C4-2B (cell line): ENCODE measurements at regions not wholly inside any gene's neighbourhood (a gene's known extent, or its start where the extent isn't known, plus 50 kb on each side); places are given as distances from the start of the nearest gene placed in this dataset.

Experiments
- H3K27ac ChIP-seq: fragments of 450-650 bp; 2 replicates; pipeline ENCODE4 v1.5.1; 2017
- ZFX ChIP-seq: fragments of 450-650 bp; IDR thresholded peaks from 2 replicates; pipeline ENCODE4 v1.6.1; 2017
- TF ChIP-seq, protein P1 (sequence below): fragments of 450-650 bp; conservative IDR thresholded peaks from 2 replicates; pipeline ENCODE4 v1.5.1; 2017; ENCODE audit warnings: mild to moderate bottlenecking

DNA sequence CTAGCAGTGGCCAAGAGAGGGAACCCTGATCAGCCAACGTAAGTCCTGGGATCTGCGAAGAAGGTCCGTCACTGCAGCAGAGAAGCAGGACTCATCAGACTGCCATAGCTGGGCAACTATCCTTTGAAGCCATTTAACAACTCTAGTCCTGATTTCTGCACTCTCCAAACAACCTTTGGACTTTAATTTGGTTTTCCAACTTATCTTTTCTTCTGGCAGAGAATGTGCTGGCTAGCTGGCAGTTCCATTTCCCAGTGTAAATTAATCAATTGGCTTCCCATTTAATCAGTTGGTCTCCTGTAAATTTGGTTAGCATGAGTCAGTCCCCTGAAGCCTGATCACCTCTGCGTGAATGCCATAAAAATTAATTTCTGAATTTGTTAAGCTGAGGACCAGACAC lies 153.7 kb upstream of the GPR101 start:
- H3K27ac ChIP-seq = no peak overlapping the region
- TF ChIP-seq ZFX = no peak
- TF ChIP-seq, protein P1, sequence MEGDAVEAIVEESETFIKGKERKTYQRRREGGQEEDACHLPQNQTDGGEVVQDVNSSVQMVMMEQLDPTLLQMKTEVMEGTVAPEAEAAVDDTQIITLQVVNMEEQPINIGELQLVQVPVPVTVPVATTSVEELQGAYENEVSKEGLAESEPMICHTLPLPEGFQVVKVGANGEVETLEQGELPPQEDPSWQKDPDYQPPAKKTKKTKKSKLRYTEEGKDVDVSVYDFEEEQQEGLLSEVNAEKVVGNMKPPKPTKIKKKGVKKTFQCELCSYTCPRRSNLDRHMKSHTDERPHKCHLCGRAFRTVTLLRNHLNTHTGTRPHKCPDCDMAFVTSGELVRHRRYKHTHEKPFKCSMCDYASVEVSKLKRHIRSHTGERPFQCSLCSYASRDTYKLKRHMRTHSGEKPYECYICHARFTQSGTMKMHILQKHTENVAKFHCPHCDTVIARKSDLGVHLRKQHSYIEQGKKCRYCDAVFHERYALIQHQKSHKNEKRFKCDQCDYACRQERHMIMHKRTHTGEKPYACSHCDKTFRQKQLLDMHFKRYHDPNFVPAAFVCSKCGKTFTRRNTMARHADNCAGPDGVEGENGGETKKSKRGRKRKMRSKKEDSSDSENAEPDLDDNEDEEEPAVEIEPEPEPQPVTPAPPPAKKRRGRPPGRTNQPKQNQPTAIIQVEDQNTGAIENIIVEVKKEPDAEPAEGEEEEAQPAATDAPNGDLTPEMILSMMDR = no peak

DNA sequence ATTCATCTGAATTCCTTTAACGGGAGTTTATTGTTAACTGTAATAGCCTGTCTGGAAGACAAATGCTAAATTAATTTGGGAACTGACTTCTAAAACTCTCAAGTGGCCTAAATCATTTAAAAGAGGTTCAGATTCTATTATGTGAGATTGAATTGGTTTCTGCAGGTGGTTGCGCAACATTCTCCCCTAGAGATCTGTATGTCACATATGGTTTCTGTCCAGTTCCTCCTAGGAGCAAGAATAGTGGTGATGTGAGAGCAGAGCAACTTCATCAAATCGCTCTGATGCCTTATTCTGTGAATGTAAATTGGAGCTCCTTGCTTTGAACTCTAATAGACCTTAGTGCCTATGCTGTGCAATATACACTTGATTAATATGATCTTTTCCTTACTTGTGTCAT lies 144.6 kb upstream of the GPR101 start:
- TF ChIP-seq, protein P1 = no peak
- TF ChIP-seq ZFX = no peak
- H3K27ac ChIP-seq = no peak overlapping the region

DNA sequence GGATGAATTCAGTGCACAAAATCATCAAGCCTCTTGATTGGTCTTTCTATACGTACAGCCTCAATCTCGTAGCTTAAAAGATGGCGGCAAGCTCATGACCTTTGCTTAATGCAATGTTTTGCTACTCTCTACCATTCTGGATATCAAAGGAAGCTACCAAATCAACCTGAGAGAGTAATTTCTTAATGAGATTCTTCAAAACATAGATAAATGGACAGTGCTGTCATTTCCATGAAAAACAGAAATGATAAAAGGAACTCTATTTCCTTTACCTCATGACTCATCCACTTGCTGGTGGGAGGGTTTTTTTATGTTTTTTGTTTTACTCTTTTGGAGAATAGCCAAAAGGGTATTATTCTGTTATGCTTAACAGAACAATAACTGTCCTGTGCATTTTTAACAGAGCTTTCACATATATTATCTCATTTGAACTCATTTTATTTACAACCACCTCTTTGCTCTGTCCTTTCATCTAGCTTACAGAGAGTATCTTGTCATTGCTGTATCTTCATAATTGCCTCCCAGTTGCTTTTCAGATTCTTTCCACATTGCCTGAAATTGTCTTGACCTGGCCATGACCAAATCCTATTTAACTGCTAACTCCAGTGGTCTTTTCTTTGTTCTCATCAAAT lies 138.6 kb upstream of the GPR101 start:
- TF ChIP-seq, protein P1 = no peak
- TF ChIP-seq ZFX = no peak
- no peak overlapping the region for H3K27ac ChIP-seq

DNA sequence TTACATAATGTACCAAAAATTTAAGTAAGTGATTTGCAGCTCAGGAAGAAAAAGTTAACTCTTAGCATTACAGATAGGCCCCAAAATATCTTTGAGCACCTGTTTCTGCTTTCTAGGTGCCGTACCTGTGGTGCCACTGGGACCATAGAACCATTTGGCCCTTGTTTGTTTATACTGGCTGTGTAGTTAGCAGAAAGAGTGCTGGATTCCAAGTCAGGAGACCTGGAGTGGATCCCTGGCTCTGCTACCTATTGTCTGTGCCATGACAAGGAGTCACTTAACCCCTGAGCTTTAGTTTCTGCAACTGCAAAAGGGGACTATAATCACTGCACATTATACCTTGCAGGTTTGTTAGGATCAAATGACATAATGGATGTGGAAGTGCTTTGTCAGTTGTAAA lies 137.8 kb upstream of the GPR101 start:
- no peak for TF ChIP-seq ZFX
- TF ChIP-seq, protein P1 = no peak
- H3K27ac ChIP-seq = no peak overlapping the region

DNA sequence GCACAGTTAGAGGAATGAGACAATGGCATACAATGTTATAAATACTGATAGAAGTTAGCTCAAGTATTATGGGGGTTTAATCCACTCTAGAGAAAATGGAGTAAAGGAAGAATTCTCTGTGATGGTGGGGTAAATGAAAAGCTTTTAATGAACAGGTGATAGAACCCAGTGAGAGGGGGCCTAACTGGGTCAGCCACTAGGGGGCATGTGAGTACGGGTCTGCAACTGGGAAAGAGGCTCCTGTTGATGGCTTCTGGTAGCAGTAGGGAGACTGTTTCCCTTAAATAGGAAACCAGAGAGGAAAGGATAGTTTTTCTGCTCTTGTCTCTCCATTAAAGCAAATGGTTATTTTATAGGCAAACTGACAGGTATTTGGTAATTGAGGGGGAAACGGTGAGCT lies 132.8 kb upstream of the GPR101 start:
- TF ChIP-seq, protein P1 = peak; percentile 42
- no peak for TF ChIP-seq ZFX
- no peak overlapping the region for H3K27ac ChIP-seq

DNA sequence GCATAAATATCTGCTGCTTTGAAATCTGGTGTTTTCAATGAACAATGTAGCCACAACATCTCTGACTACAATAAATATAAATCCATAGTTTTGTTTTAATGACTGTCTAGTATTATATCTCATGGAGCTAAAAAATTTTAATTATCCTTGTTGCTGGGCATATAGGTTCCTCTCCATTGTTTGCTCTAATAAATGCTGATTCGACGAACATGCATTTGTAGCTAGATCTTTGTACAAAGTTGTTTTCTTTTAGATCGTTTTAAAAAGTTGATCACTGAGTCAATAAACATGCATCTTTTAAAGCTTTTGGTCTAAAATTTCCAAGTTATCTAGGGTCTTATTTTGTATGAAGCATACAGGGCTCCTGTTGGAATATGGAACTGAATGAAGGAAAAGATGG lies 130.5 kb upstream of the GPR101 start:
- no peak for TF ChIP-seq ZFX
- TF ChIP-seq, protein P1 = no peak

DNA sequence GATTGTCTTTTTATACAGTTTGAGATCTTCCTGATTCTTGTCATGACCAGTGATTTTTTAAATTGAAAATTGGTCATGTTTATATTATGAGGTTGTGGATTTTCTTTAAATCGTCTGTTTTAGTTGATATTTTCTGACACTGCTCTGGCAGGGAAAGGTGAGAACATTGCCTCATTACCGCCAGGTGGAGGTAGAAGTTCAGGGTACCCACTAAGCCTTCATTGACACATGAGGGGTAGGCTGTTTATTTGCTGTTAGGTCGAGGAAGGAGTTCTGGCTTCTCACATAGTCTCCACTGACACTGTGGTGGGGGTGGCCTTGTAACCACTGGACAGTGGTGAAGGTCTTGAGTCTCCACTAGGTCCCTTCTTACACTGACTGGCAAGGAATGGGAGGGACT lies 117.6 kb upstream of the GPR101 start:
- H3K27ac ChIP-seq = no peak overlapping the region
- TF ChIP-seq, protein P1 = peak; percentile 16; the same call in 1 of the 2 replicates
- TF ChIP-seq ZFX = no peak

More for the DNA sequence above, 130.5 kb upstream of the GPR101 start:
- no peak overlapping the region for H3K27ac ChIP-seq
